ENCODE measurements at regions not wholly inside any gene's neighbourhood (a gene's known extent, or its start where the extent isn't known, plus 50 kb on each side); places are given as distances from the start of the nearest gene placed in this dataset.

DNA sequence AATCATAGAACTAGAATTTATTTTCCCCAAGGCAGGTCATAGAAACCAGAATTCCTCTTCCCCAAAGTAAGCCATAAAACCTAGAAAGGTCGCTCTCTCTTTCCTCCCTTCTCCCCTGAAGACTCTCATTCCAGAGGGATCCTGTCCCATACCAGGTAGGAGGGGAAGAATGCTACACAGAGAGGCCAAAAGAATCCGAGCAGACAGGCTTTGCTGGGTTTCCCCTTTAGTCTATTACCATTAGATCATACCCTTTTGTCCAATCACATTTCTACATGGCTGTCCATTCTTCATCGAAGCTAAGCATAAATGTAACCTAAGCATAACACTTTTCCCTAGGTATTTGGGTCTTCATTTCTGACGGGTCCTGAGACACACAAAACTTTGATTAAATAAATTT lies 204.5 kb downstream of the SPTSSA start:
- H3K9me3 Mint-ChIP-seq (ENCODE audit: unreplicated experiment), result peaks cover 1% of the 10 kb centered on the region
- H3K27ac Mint-ChIP-seq (ENCODE audit: unreplicated experiment), result no peak overlapping the region
- TF ChIP-seq, protein P1, sequence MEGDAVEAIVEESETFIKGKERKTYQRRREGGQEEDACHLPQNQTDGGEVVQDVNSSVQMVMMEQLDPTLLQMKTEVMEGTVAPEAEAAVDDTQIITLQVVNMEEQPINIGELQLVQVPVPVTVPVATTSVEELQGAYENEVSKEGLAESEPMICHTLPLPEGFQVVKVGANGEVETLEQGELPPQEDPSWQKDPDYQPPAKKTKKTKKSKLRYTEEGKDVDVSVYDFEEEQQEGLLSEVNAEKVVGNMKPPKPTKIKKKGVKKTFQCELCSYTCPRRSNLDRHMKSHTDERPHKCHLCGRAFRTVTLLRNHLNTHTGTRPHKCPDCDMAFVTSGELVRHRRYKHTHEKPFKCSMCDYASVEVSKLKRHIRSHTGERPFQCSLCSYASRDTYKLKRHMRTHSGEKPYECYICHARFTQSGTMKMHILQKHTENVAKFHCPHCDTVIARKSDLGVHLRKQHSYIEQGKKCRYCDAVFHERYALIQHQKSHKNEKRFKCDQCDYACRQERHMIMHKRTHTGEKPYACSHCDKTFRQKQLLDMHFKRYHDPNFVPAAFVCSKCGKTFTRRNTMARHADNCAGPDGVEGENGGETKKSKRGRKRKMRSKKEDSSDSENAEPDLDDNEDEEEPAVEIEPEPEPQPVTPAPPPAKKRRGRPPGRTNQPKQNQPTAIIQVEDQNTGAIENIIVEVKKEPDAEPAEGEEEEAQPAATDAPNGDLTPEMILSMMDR (IDR thresholded peaks at IDR 0.05; ENCODE audit: partially characterized antibody, unreplicated experiment), result no peak

DNA sequence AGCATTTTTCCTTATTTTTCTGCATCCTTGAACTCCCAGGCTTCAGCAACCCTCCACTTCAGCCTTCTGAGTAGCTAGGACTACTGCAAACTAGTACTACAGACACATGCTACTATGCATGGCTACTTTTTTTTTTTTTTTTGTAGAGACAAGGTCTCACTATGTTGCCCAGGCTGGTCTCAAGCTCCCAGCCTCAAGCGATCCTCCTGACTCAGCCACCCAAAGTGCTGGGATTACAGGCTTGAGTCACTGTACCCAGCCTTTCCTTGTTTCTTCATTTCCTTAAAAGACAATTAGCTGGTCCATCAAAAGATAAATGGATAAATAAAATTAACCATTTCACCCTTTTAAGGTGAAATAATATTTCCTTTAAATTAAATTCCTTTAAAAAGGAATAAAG lies 205.8 kb downstream of the SPTSSA start:
- Mint-ChIP-seq H3K4me3 (ENCODE audit: unreplicated experiment) (no peak overlapping the region), H3K27ac (ENCODE audit: unreplicated experiment) (no peak overlapping the region), H3K27me3 (ENCODE audit: unreplicated experiment) (no peaks in the 10 kb centered on the region), H3K9me3 (ENCODE audit: unreplicated experiment) (peaks cover 1% of the 10 kb centered on the region), H3K4me1 (ENCODE audit: low read depth, unreplicated experiment) (peaks cover 7% of the 10 kb centered on the region), H3K36me3 (ENCODE audit: unreplicated experiment) (no peaks in the 10 kb centered on the region)
- no peak for DNase-seq
- TF ChIP-seq, protein P1 (IDR thresholded peaks at IDR 0.05; ENCODE audit: partially characterized antibody, unreplicated experiment), result no peak

More for the DNA sequence above, 204.5 kb downstream of the SPTSSA start:
- H3K4me3 Mint-ChIP-seq (ENCODE audit: unreplicated experiment), result no peak overlapping the region
- H3K36me3 Mint-ChIP-seq (ENCODE audit: unreplicated experiment), result no peaks in the 10 kb centered on the region
- no peak for DNase-seq
- H3K4me1 Mint-ChIP-seq (ENCODE audit: low read depth, unreplicated experiment), result no peaks in the 10 kb centered on the region
- peaks cover 2% of the 10 kb centered on the region for H3K27me3 Mint-ChIP-seq (ENCODE audit: unreplicated experiment)

DNA sequence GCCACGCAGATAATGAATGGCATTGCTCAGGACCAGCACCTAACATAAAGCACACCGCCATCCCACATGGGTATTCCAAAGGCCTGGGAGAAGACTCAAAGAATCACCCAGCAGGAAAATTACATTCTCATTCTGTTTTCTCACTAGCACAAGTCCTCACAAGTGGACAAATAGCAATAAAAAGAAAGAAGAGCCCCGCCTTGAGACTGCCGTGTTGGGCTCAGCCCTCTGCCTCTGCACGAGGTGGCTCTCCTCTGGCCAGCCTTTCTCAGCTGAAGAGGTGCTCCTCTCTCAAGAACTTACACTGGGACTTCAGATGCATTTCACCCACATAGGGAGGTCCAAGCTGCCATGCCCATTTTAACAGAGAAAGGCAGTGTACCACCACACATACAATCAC lies 207.5 kb downstream of the SPTSSA start:
- Mint-ChIP-seq H3K4me1 (ENCODE audit: low read depth, unreplicated experiment) (peaks cover 7% of the 10 kb centered on the region), H3K36me3 (ENCODE audit: unreplicated experiment) (no peaks in the 10 kb centered on the region), H3K27me3 (ENCODE audit: unreplicated experiment) (no peaks in the 10 kb centered on the region), H3K9me3 (ENCODE audit: unreplicated experiment) (peaks cover 1% of the 10 kb centered on the region), H3K27ac (ENCODE audit: unreplicated experiment) (no peak overlapping the region), H3K4me3 (ENCODE audit: unreplicated experiment) (no peak overlapping the region)
- TF ChIP-seq, protein P1 (IDR thresholded peaks at IDR 0.05; ENCODE audit: partially characterized antibody, unreplicated experiment), result no peak
- DNase-seq, result no peak

DNA sequence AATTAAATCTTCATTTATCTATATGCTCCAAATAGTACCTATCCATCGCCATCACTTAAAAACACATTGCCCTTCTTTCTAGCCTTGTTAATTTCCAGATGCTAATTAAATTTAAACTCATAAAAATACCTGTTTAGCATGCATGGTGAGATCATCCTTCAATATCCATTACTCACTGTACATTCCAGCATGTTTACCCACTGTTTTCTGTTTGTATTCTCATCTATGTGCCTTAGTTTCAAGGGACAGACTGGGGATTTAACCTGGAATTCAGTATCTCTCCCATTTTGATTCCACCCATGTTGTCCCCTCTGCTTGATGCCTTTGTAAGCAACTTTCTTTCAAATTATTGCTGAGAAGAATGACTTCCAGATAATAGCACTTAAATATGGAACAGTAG lies 208.0 kb downstream of the SPTSSA start:
- no peak overlapping the region for H3K4me3 Mint-ChIP-seq (ENCODE audit: unreplicated experiment)
- peaks cover 7% of the 10 kb centered on the region for H3K4me1 Mint-ChIP-seq (ENCODE audit: low read depth, unreplicated experiment)
- no peak overlapping the region for H3K27ac Mint-ChIP-seq (ENCODE audit: unreplicated experiment)
- DNase-seq, result no peak
- H3K9me3 Mint-ChIP-seq (ENCODE audit: unreplicated experiment), result peaks cover 1% of the 10 kb centered on the region
- no peaks in the 10 kb centered on the region for H3K27me3 Mint-ChIP-seq (ENCODE audit: unreplicated experiment)
- TF ChIP-seq, protein P1 (IDR thresholded peaks at IDR 0.05; ENCODE audit: partially characterized antibody, unreplicated experiment), result no peak
- H3K36me3 Mint-ChIP-seq (ENCODE audit: unreplicated experiment), result no peaks in the 10 kb centered on the region

DNA sequence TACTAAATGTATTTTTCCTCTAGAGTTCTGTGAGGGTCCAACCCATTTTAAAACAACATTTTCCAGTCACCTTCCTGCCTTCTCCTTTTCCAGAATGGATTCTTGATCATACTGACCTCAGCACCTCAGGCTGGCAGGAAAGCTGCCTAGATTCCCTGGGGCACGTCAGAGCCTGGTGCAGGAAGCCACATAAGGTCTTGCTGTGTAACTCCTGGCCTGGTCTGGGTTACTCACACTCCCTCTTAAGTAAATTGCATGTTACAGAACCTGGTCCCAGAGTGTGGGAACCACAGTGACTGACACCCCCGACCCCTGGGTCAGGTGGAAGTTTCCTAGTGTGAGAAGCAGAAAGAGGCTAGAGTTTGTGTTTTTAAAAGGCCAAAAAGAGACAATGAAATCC lies 209.8 kb downstream of the SPTSSA start:
- Mint-ChIP-seq H3K27ac (ENCODE audit: unreplicated experiment) (no peak overlapping the region), H3K27me3 (ENCODE audit: unreplicated experiment) (no peaks in the 10 kb centered on the region), H3K9me3 (ENCODE audit: unreplicated experiment) (peaks cover 1% of the 10 kb centered on the region), H3K4me1 (ENCODE audit: low read depth, unreplicated experiment) (peaks cover 7% of the 10 kb centered on the region), H3K36me3 (ENCODE audit: unreplicated experiment) (no peaks in the 10 kb centered on the region), H3K4me3 (ENCODE audit: unreplicated experiment) (no peak overlapping the region)
- peak; percentile 21 for DNase-seq
- TF ChIP-seq, protein P1 (IDR thresholded peaks at IDR 0.05; ENCODE audit: partially characterized antibody, unreplicated experiment), result no peak
